Psoas muscle (tissue), 7 donors: ENCODE measurements at regions not wholly inside any gene's neighbourhood (a gene's known extent, or its start where the extent isn't known, plus 50 kb on each side); places are given as distances from the start of the nearest gene placed in this dataset.

Source experiments
- ATAC-seq, 4 donors: fragments of 200-7000 bp; cut with Tn5 transposase; one replicate each; pipeline ENCODE4 v1.9.1; 2020; ENCODE audit warnings: moderate library complexity in 3 of 4, mild to moderate bottlenecking in 2 of 4
- DNase-seq, 2 donors: peaks; one replicate each; pipeline ENCODE4 v3.0.0-alpha.2; 2020
- H3K27ac ChIP-seq: fragments of 200-600 bp; one replicate; pipeline ENCODE4 v1.8.0; 2022
- H3K27me3 ChIP-seq, 3 donors: fragments of 200-600 bp in 1 of 3; one replicate each; pipeline versions ENCODE4 v1.6.1 to v1.8.0; 2013 to 2022; ENCODE audit warnings: low read length in 2 of 3, mild to moderate bottlenecking in 2 of 3, moderate library complexity in 1 of 3; ENCODE audit not compliant: insufficient read depth in 3 of 3
- H3K36me3 ChIP-seq, 2 donors: fragments of 200-600 bp in 1 of 2; one replicate each; pipeline versions ENCODE4 v1.6.1 to v1.8.0; 2013 to 2022; ENCODE audit warnings: low read depth in 1 of 2, mild to moderate bottlenecking in 1 of 2, moderate library complexity in 1 of 2; ENCODE audit not compliant: insufficient read depth in 1 of 2
- H3K4me1 ChIP-seq: fragments of 200-600 bp; one replicate; pipeline ENCODE4 v1.8.0; 2022
- H3K4me3 ChIP-seq: fragments of 200-600 bp; one replicate; pipeline ENCODE4 v1.8.0; 2022; ENCODE audit warnings: mild to moderate bottlenecking
- H3K9me3 ChIP-seq: fragments of 200-600 bp; one replicate; pipeline ENCODE4 v1.8.0; 2022
- WGBS, 3 donors: extraction: QIAGEN DNeasy Blood & Tissue Kit; methylation state at CpG; one replicate each; pipeline versions ENCODE4 v1.1.6 to v1.1.7; 2013; 5-methylcytosine and 5-hydroxymethylcytosine counted together
- intact Hi-C, 2 donors: fragments of 100-400 bp; cut with DNase I; formaldehyde crosslinking; loops; one replicate each; pipeline versions ENCODE4 v1.11.0 to v1.14.2; 2022
- TF ChIP-seq, protein P1 (sequence below): fragments of 200-600 bp; IDR thresholded peaks from one replicate; pipeline ENCODE4 v1.8.0; 2022; ENCODE audit warnings: antibody characterized with exemption
- donor health status: healthy with polysubstance abuse.
- donor health status: DM: no; HTN: no; CAD: no; lungs with moderate emphysema.
- donor health status: Bipolar disorder and iron deficiency.
- donor health status: healthy.
- donor health status: DM: yes; HTN: yes; CAD: no.
- donor health status: DM: no; HTN: no; CAD: no.
- donor health status: DM: yes; HTN: yes; CAD: no.

GRCh38 chrX:65926095-65927019 is 113.5 kb downstream of the VSIG4 start:
- intact Hi-C loops: no loop called here
- H3K36me3 ChIP-seq: no peaks in the 10 kb centered on the region
- ATAC-seq (no peak), DNase-seq (no peak)
- no peaks in the 10 kb centered on the region for H3K9me3 ChIP-seq
- 61 to 69% (median 68%) methylated on average over 5 of the region's 5 CpGs for WGBS, 3 donors
- TF ChIP-seq, protein P1, sequence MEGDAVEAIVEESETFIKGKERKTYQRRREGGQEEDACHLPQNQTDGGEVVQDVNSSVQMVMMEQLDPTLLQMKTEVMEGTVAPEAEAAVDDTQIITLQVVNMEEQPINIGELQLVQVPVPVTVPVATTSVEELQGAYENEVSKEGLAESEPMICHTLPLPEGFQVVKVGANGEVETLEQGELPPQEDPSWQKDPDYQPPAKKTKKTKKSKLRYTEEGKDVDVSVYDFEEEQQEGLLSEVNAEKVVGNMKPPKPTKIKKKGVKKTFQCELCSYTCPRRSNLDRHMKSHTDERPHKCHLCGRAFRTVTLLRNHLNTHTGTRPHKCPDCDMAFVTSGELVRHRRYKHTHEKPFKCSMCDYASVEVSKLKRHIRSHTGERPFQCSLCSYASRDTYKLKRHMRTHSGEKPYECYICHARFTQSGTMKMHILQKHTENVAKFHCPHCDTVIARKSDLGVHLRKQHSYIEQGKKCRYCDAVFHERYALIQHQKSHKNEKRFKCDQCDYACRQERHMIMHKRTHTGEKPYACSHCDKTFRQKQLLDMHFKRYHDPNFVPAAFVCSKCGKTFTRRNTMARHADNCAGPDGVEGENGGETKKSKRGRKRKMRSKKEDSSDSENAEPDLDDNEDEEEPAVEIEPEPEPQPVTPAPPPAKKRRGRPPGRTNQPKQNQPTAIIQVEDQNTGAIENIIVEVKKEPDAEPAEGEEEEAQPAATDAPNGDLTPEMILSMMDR: no peak
- H3K27ac ChIP-seq: no peak overlapping the region
- no peak overlapping the region for H3K4me3 ChIP-seq
- H3K27me3 ChIP-seq: peaks cover 0 to 15% (median 0%) of the 10 kb centered on the region in 3 donors
- H3K4me1 ChIP-seq: no peaks in the 10 kb centered on the region

DNA sequence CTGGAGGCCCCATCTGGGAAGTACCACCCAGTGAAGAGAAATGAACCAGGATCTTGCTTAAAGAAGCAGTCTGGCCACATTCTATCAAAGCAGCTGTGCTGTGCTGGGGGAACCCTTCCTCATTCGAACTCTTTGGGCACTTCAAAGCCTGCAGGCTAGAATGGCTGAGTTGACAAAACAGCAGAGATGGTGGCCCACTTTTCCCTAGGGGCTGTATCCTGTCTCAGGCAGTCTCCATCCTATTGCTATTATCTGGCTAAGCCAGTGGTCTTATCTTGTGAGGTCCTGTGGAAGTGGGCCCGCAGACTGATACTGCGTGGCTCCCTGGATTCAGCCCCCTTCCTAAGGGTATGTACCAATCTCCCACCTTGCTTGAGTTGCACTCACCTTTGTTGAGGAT is 114.3 kb downstream of the VSIG4 start:
- TF ChIP-seq, protein P1: no peak
- intact Hi-C loops: no loop called here
- H3K36me3 ChIP-seq: no peaks in the 10 kb centered on the region
- H3K27me3 ChIP-seq: peaks cover 0 to 12% (median 0%) of the 10 kb centered on the region in 3 donors
- 82 to 97% (median 89%) methylated on average over 3 of the region's 3 CpGs for WGBS, 3 donors
- no peak for ATAC-seq
- no peaks in the 10 kb centered on the region for H3K4me1 ChIP-seq
- H3K4me3 ChIP-seq: no peak overlapping the region
- no peaks in the 10 kb centered on the region for H3K9me3 ChIP-seq
- no peak for DNase-seq
- H3K27ac ChIP-seq: no peak overlapping the region

GRCh38 chrX:65925005-65925404 is 114.9 kb downstream of the VSIG4 start:
- Histone ChIP-seq H3K9me3 (no peaks in the 10 kb centered on the region), H3K36me3 (no peaks in the 10 kb centered on the region), H3K27ac (no peak overlapping the region), H3K27me3 (peaks cover 0 to 10% (median 0%) of the 10 kb centered on the region in 3 donors), H3K4me3 (no peak overlapping the region), H3K4me1 (no peaks in the 10 kb centered on the region)
- no peak for ATAC-seq
- 57 to 71% (median 68%) methylated on average over 3 of the region's 3 CpGs for WGBS, 3 donors
- intact Hi-C loops: no loop called here
- TF ChIP-seq, protein P1: no peak
- no peak for DNase-seq

GRCh38 chrX:65921363-65921762 is 118.5 kb downstream of the VSIG4 start:
- TF ChIP-seq, protein P1: no peak
- peaks cover 0 to 10% (median 0%) of the 10 kb centered on the region in 3 donors for H3K27me3 ChIP-seq
- H3K4me1 ChIP-seq: no peaks in the 10 kb centered on the region
- no peaks in the 10 kb centered on the region for H3K9me3 ChIP-seq
- H3K36me3 ChIP-seq: no peaks in the 10 kb centered on the region
- ATAC-seq (no peak), DNase-seq (no peak)
- no peak overlapping the region for H3K27ac ChIP-seq
- intact Hi-C loops: no loop called here
- 28 to 54% (median 48%) methylated on average over 2 of the region's 2 CpGs for WGBS, 3 donors
- no peak overlapping the region for H3K4me3 ChIP-seq
